Peyer's patch (tissue), 4 donors: ENCODE measurements at regions not wholly inside any gene's neighbourhood (a gene's known extent, or its start where the extent isn't known, plus 50 kb on each side); places are given as distances from the start of the nearest gene placed in this dataset.
"Not testable (repeated sequence)": the region's sequence is repeated elsewhere in the genome, so short reads cannot be mapped to it uniquely, and the experiment has no call there.

ENCODE experiments used
- DNase-seq, 3 donors: peaks; one replicate each; pipeline ENCODE4 v3.0.0-alpha.2; 2017 to 2019
- H3K27ac ChIP-seq, 4 donors: fragments of 200-600 bp; sonication (generic); one replicate each; pipeline ENCODE4 v1.5.1; 2016 to 2019
- H3K27me3 ChIP-seq, 2 donors: fragments of 200-600 bp; sonication (generic); one replicate each; pipeline ENCODE4 v1.5.1; 2019
- H3K36me3 ChIP-seq, 3 donors: fragments of 200-600 bp; sonication (generic); one replicate each; pipeline ENCODE4 v1.5.1; 2016 to 2019
- H3K4me1 ChIP-seq, 4 donors: fragments of 200-600 bp; sonication (generic); one replicate each; pipeline ENCODE4 v1.5.1; 2016 to 2019
- H3K4me3 ChIP-seq, 4 donors: fragments of 200-600 bp; sonication (generic); 1 replicate in 3 of 4; 2 replicates in 1 of 4; pipeline ENCODE4 v1.5.1; 2016 to 2019; ENCODE audit warnings: mild to moderate bottlenecking in 1 of 4
- H3K9me3 ChIP-seq, 4 donors: fragments of 200-600 bp; sonication (generic); one replicate each; pipeline ENCODE4 v1.5.1; 2016 to 2019; ENCODE audit warnings: mild to moderate bottlenecking in 1 of 4
- POLR2A ChIP-seq, 2 donors: fragments of 450-650 bp; IDR thresholded peaks; one replicate each; pipeline ENCODE4 v1.5.1; 2017; ENCODE audit warnings: antibody characterized with exemption in 2 of 2, mild to moderate bottlenecking in 2 of 2, moderate library complexity in 2 of 2
- TF ChIP-seq, protein P1 (sequence below), 6 experiments: fragments of 450-650 bp in 4 of 6; fragments of 200-600 bp in 2 of 6; sonication (generic) in 1 of 6; IDR thresholded peaks; one replicate each; pipeline ENCODE4 v1.5.1; 2017 to 2019; ENCODE audit warnings: antibody characterized with exemption in 6 of 6, mild to moderate bottlenecking in 3 of 6, moderate library complexity in 1 of 6

DNA sequence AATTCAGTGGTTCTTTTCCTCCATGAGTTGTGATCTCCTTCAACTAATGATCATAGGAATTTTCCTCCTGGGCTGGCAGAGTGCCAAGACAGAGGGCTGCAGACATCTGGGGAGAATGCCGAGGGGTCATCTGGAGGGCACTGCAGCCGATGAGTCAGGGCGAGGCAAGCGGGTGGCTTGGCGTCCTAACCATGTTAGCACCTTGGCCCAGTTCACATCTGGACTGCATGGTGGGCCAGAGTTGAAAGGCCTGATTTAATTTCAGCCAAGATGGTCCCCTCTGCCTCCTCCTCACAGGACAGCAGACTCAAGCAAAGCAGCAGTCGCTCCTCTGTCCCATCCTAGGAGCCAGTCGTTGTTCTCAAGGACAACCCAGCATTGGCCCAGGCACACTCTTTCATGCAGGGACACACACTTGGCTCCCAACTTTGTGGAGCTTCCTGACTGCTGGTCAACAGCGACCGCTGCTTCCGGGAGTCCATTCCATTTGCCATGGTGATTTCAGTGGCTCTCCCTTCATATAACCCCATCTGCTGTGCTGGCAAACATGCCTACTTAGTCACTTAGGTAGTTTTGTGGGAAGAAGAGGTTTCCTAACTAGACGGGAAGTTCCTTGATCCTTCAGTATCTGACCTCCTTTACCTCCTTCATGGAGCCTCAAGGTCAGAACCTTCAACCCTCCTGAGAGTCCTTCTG, 161.8 kb downstream of the TTC8 start:
- Histone ChIP-seq H3K27ac (no peak overlapping the region), H3K4me1 (no peaks in the 10 kb centered on the region), H3K4me3 (no peak overlapping the region), H3K9me3 (no peaks in the 10 kb centered on the region), H3K36me3 (no peaks in the 10 kb centered on the region), H3K27me3 (no peaks in the 10 kb centered on the region)
- no peak for DNase-seq
- TF ChIP-seq POLR2A (IDR thresholded peaks at IDR 0.05), result no peak
- TF ChIP-seq, protein P1, sequence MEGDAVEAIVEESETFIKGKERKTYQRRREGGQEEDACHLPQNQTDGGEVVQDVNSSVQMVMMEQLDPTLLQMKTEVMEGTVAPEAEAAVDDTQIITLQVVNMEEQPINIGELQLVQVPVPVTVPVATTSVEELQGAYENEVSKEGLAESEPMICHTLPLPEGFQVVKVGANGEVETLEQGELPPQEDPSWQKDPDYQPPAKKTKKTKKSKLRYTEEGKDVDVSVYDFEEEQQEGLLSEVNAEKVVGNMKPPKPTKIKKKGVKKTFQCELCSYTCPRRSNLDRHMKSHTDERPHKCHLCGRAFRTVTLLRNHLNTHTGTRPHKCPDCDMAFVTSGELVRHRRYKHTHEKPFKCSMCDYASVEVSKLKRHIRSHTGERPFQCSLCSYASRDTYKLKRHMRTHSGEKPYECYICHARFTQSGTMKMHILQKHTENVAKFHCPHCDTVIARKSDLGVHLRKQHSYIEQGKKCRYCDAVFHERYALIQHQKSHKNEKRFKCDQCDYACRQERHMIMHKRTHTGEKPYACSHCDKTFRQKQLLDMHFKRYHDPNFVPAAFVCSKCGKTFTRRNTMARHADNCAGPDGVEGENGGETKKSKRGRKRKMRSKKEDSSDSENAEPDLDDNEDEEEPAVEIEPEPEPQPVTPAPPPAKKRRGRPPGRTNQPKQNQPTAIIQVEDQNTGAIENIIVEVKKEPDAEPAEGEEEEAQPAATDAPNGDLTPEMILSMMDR (IDR thresholded peaks at IDR 0.05), result no peak

DNA sequence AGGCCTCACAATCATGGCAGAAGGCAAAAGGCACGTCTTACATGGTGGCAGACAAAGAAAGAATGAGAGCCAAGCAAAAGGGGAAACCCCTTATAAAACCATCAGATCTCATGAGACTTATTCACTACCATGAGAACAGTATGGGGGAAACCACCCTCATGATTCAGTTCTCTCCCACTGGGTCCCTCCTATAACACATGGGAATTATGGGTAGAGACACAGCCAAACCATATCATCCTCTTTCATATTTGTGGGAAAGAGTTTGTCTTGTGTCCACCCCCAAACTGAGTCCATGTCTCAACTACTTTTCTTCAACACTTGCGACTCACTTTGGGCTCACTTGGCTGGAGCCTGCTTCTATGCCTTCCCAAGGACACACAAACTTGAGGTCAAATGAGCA, 162.5 kb downstream of the TTC8 start:
- H3K27ac ChIP-seq, H3K4me1 ChIP-seq, H3K36me3 ChIP-seq, H3K4me3 ChIP-seq, H3K9me3 ChIP-seq, H3K27me3 ChIP-seq, DNase-seq: not testable (repeated sequence)

DNA sequence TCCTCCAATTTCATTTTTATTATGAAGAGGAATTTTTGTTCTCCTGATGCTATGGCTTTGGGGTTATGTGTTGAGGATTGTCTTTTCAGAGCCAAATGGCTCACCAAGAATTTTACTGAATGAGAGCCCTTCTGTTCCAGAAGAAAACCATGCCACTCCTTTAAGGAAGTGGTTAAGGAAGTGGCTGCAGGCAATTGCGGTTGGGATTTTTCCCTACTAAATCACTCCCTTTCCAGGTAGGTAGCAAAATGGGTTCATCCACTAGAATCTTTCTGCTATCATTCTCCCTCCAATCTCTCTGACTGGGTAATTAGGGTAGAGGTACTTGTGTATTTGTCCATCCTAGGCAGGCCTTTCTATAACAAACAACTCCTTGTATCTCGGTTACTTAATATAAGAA, 163.1 kb downstream of the TTC8 start:
- H3K4me1 ChIP-seq, result no peaks in the 10 kb centered on the region
- H3K9me3 ChIP-seq, result no peaks in the 10 kb centered on the region
- no peak for DNase-seq
- no peak overlapping the region for H3K27ac ChIP-seq
- H3K27me3 ChIP-seq, result no peaks in the 10 kb centered on the region
- no peak overlapping the region for H3K4me3 ChIP-seq
- TF ChIP-seq POLR2A (IDR thresholded peaks at IDR 0.05), result no peak
- TF ChIP-seq, protein P1 (IDR thresholded peaks at IDR 0.05), result no peak
- H3K36me3 ChIP-seq, result no peaks in the 10 kb centered on the region

DNA sequence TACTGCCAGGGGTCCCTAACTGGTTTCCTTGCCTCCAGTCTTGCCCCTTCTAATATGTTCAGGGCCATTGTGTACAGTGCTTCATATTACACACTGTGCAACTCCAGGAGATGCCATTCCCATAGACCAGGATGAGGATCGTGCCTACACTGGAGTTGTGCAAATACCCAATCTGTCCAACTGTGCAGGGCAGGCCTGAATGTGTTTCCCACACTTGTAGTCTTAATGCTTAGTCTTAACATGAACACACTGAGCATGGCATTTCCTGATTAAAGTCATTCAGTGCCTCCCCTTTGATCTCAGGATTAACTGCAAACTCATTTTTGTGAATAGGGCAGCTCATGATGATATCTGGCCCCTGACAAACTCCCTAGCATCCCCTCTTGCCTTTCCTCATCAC, 165.5 kb downstream of the TTC8 start:
- no peaks in the 10 kb centered on the region for H3K36me3 ChIP-seq
- no peak for DNase-seq
- H3K4me3 ChIP-seq, result no peak overlapping the region
- H3K27ac ChIP-seq, result no peak overlapping the region
- TF ChIP-seq, protein P1 (IDR thresholded peaks at IDR 0.05), result no peak
- no peak for TF ChIP-seq POLR2A (IDR thresholded peaks at IDR 0.05)
- H3K27me3 ChIP-seq, result no peaks in the 10 kb centered on the region
- no peaks in the 10 kb centered on the region for H3K9me3 ChIP-seq
- H3K4me1 ChIP-seq, result no peaks in the 10 kb centered on the region

DNA sequence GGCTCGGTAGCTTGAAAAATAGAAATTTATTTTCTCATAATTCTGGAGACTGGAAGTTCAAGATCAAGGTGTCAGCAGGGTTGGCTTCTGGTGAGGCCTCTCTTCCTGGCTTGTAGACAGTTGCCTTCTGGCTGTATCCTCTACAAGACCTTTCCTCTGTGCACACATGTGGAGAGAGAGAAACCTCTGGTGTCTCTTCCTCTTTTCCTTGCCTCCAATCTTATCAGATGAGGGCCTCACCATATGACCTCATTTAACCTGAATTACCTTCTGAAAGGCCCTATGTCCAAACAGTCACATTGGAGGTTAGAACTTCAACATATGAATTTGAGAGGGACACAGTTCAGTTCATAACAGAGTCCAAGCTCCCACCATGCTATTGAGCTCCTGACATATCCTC, 166.4 kb downstream of the TTC8 start:
- Histone ChIP-seq H3K27me3 (no peaks in the 10 kb centered on the region), H3K27ac (no peak overlapping the region), H3K4me3 (no peak overlapping the region), H3K9me3 (no peaks in the 10 kb centered on the region), H3K4me1 (no peaks in the 10 kb centered on the region), H3K36me3 (no peaks in the 10 kb centered on the region)
- TF ChIP-seq POLR2A (IDR thresholded peaks at IDR 0.05), result no peak
- TF ChIP-seq, protein P1 (IDR thresholded peaks at IDR 0.05), result no peak
- no peak for DNase-seq

DNA sequence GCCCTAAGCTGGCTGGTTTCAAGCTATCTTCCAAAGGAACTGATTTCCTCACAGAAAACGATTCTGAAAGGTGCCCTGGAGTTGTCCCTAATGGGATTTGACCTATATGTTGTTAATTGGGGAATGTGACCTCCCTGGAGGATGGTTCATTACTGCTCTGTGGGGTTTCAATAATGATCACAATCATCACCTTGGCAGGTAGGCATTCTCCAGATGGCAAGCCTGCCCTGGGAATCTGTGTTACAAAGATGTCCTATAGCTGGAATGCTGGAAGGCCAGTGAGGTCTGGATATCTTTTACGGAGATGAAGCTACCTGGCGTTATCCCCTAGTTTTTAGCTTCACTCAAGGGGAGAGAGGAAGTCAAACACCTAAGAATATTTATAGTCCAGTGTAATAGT, 167.6 kb downstream of the TTC8 start:
- Histone ChIP-seq H3K4me3 (no peak overlapping the region), H3K27ac (no peak overlapping the region), H3K9me3 (no peaks in the 10 kb centered on the region), H3K36me3 (no peaks in the 10 kb centered on the region), H3K4me1 (no peaks in the 10 kb centered on the region), H3K27me3 (no peaks in the 10 kb centered on the region)
- TF ChIP-seq, protein P1 (IDR thresholded peaks at IDR 0.05), result no peak
- TF ChIP-seq POLR2A (IDR thresholded peaks at IDR 0.05), result no peak
- no peak for DNase-seq
